H1 (cell line): ENCODE measurements at regions not wholly inside any gene's neighbourhood (a gene's known extent, or its start where the extent isn't known, plus 50 kb on each side); places are given as distances from the start of the nearest gene placed in this dataset.

Source experiments
- CTCF ChIA-PET: fragments of 300-600 bp; sonication (Branson Sonifier 250); formaldehyde crosslinking; loops from one replicate; lab custom pipeline; 2021; ENCODE audit not compliant: partially characterized antibody; lab: Charles Lee
- POLR2A ChIA-PET: fragments of 300-600 bp; sonication (Branson Sonifier 250); formaldehyde crosslinking; loops from one replicate; lab custom pipeline; 2021; ENCODE audit warnings: inconsistent platforms; ENCODE audit not compliant: partially characterized antibody; lab: Charles Lee
- DNase-seq, 2 experiments: peaks; one replicate each; pipeline versions ENCODE4 v3.0.0 to v3.0.0-alpha.2; 2010 to 2022; ENCODE audit warnings: low spot score in 2 of 2, low read depth in 1 of 2, mixed read lengths in 1 of 2
- FAIRE-seq: peaks from 2 replicates; lab custom pipeline; 2011; peaks lifted over from hg19 to GRCh38; lab: Jason Lieb, UNC
- H2AFZ ChIP-seq: 2 replicates; pipeline ENCODE4 v1.8.1; 2012; ENCODE audit warnings: low read length, inconsistent platforms
- H2AK5ac ChIP-seq: 2 replicates; pipeline ENCODE4 v1.6.1; 2013; ENCODE audit warnings: low read depth, low read length
- H2BK120ac ChIP-seq: replicated peaks from 2 replicates; pipeline ENCODE3; 2013; ENCODE audit warnings: low read depth, low read length, inconsistent platforms
- H2BK12ac ChIP-seq: 2 replicates; pipeline ENCODE4 v1.6.1; 2013; ENCODE audit warnings: low read depth, low read length
- H2BK15ac ChIP-seq: 2 replicates; pipeline ENCODE4 v1.6.1; 2013; ENCODE audit warnings: low read length
- H2BK20ac ChIP-seq: 2 replicates; pipeline ENCODE4 v1.6.1; 2013; ENCODE audit warnings: low read length
- H2BK5ac ChIP-seq: 2 replicates; pipeline ENCODE4 v1.6.1; 2013; ENCODE audit warnings: low read depth, low read length
- H3K14ac ChIP-seq: 2 replicates; pipeline ENCODE4 v1.6.1; 2013; ENCODE audit warnings: inconsistent platforms; ENCODE audit not compliant: insufficient read length
- H3K18ac ChIP-seq: 2 replicates; pipeline ENCODE4 v1.6.1; 2013; ENCODE audit warnings: low read length; ENCODE audit errors: extremely low read depth
- H3K23ac ChIP-seq: 2 replicates; pipeline ENCODE4 v1.6.1; 2013; ENCODE audit warnings: inconsistent platforms; ENCODE audit not compliant: insufficient read length
- H3K23me2 ChIP-seq: 2 replicates; pipeline ENCODE4 v1.6.1; 2013; ENCODE audit warnings: low read depth, low read length
- H3K27ac ChIP-seq: 2 replicates; pipeline ENCODE4 v1.6.1; 2011; ENCODE audit warnings: low read depth, low read length, inconsistent platforms
- H3K27me3 ChIP-seq, 4 experiments: replicated peaks in 1 of 4; 1 replicate in 1 of 4; 2 replicates in 3 of 4; pipeline versions ENCODE4 v1.6.1 to v1.8.1; 2011 to 2013; ENCODE audit warnings: low read length in 3 of 4, mild to moderate bottlenecking in 3 of 4, inconsistent platforms in 2 of 4, mixed read lengths in 2 of 4, moderate library complexity in 1 of 4; ENCODE audit not compliant: control insufficient read depth in 3 of 4, insufficient read depth in 3 of 4; ENCODE audit errors: extremely low read depth in 1 of 4
- H3K36me3 ChIP-seq, 4 experiments: 2 replicates each; pipeline versions ENCODE4 v1.6.1 to v1.8.1; 2011 to 2013; ENCODE audit warnings: mild to moderate bottlenecking in 4 of 4, low read length in 3 of 4, moderate library complexity in 2 of 4, control low read depth in 1 of 4, inconsistent platforms in 1 of 4; ENCODE audit not compliant: insufficient read depth in 4 of 4, control insufficient read depth in 2 of 4
- H3K4ac ChIP-seq: replicated peaks from 2 replicates; pipeline ENCODE3; 2013; ENCODE audit warnings: low read length, low read depth, mixed read lengths, inconsistent platforms; ENCODE audit not compliant: insufficient read length
- H3K4me1 ChIP-seq, 4 experiments: replicated peaks in 1 of 4; 1 replicate in 1 of 4; 2 replicates in 3 of 4; pipeline versions ENCODE4 v1.6.1 to v1.8.1; 2011 to 2013; ENCODE audit warnings: low read length in 3 of 4, inconsistent platforms in 2 of 4, mixed read lengths in 1 of 4; ENCODE audit not compliant: insufficient read depth in 4 of 4, control insufficient read depth in 3 of 4
- H3K4me2 ChIP-seq, 2 experiments: 2 replicates each; pipeline versions ENCODE4 v1.6.1 to v1.8.1; 2011 to 2013; ENCODE audit warnings: low read depth in 2 of 2, low read length in 2 of 2, control low read depth in 1 of 2, inconsistent platforms in 1 of 2, mild to moderate bottlenecking in 1 of 2; ENCODE audit not compliant: insufficient read depth in 1 of 2
- H3K4me3 ChIP-seq, 4 experiments: fragments of 200-600, 300-600 bp in 1 of 4; sonication (generic), shearing (Covaris generic), sonication (Bioruptor Twin) in 1 of 4; 2 replicates each; pipeline versions ENCODE4 v1.5.1 to v1.8.1; 2011 to 2016; ENCODE audit warnings: low read length in 4 of 4, low read depth in 3 of 4, control low read depth in 2 of 4, inconsistent platforms in 2 of 4, mild to moderate bottlenecking in 2 of 4, mixed read lengths in 1 of 4, moderate library complexity in 1 of 4; ENCODE audit not compliant: insufficient read depth in 2 of 4; ENCODE audit errors: extremely low read depth in 1 of 4
- H3K56ac ChIP-seq: replicated peaks from 2 replicates; pipeline ENCODE3; 2013; ENCODE audit warnings: low read depth, mild to moderate bottlenecking, mixed read lengths, low read length, inconsistent platforms; ENCODE audit not compliant: insufficient read length
- H3K79me1 ChIP-seq: 2 replicates; pipeline ENCODE4 v1.6.1; 2013; ENCODE audit warnings: low read depth, low read length, control low read depth
- H3K79me2 ChIP-seq, 2 experiments: 2 replicates each; pipeline versions ENCODE4 v1.6.1 to v1.8.1; 2012 to 2013; ENCODE audit warnings: low read length in 2 of 2, mild to moderate bottlenecking in 2 of 2, inconsistent platforms in 1 of 2; ENCODE audit not compliant: insufficient read depth in 2 of 2, control insufficient read depth in 1 of 2
- H3K9ac ChIP-seq, 4 experiments: replicated peaks in 1 of 4; 1 replicate in 1 of 4; 2 replicates in 3 of 4; pipeline versions ENCODE4 v1.6.1 to v1.8.1; 2011 to 2013; ENCODE audit warnings: low read depth in 3 of 4, low read length in 3 of 4, control low read depth in 2 of 4, mild to moderate bottlenecking in 2 of 4, moderate library complexity in 2 of 4, inconsistent platforms in 1 of 4; ENCODE audit errors: extremely low read depth in 1 of 4
- H3K9me3 ChIP-seq, 2 experiments: 2 replicates each; pipeline versions ENCODE4 v1.6.1 to v1.8.1; 2012 to 2013; ENCODE audit warnings: mild to moderate bottlenecking in 2 of 2, moderate library complexity in 2 of 2, control low read depth in 1 of 2, inconsistent platforms in 1 of 2, low read depth in 1 of 2, low read length in 1 of 2, mixed read lengths in 1 of 2; ENCODE audit not compliant: insufficient read depth in 2 of 2
- H4K20me1 ChIP-seq, 2 experiments: replicated peaks in 1 of 2; 2 replicates each; pipeline versions ENCODE3 to v1.8.1; 2011 to 2013; ENCODE audit warnings: inconsistent platforms in 2 of 2, low read length in 2 of 2, mild to moderate bottlenecking in 1 of 2; ENCODE audit not compliant: insufficient read depth in 2 of 2, control insufficient read depth in 1 of 2
- H4K5ac ChIP-seq: 2 replicates; pipeline ENCODE4 v1.6.1; 2013; ENCODE audit warnings: low read length, low read depth, mixed read lengths, inconsistent platforms; ENCODE audit not compliant: insufficient read length
- H4K8ac ChIP-seq: 2 replicates; pipeline ENCODE4 v1.8.0; 2013; ENCODE audit warnings: mild to moderate bottlenecking, moderate library complexity, low read length, inconsistent platforms; ENCODE audit not compliant: insufficient read depth; ENCODE audit errors: extremely low read depth
- H4K91ac ChIP-seq: replicated peaks from 2 replicates; pipeline ENCODE3; 2013; ENCODE audit warnings: low read length, mixed read lengths, inconsistent platforms; ENCODE audit not compliant: insufficient read length
- KDM5A ChIP-seq: fragments of 200-600 bp; IDR thresholded peaks from 2 replicates; pipeline ENCODE4 v1.7.1; 2012; ENCODE audit warnings: mild to moderate bottlenecking, low read length, inconsistent platforms, mixed read lengths
- RBBP5 ChIP-seq: IDR thresholded peaks from 2 replicates; pipeline ENCODE4 v1.7.1; 2012; ENCODE audit warnings: low read depth, mild to moderate bottlenecking, inconsistent platforms, low read length, moderate library complexity, borderline replicate concordance
- RXRA ChIP-seq: IDR thresholded peaks from 2 replicates; pipeline ENCODE4 v1.6.1; 2011; ENCODE audit warnings: low read depth, mild to moderate bottlenecking, low read length, moderate library complexity; ENCODE audit not compliant: insufficient read depth
- SP4 ChIP-seq: IDR thresholded peaks from 2 replicates; pipeline ENCODE4 v1.6.1; 2012; ENCODE audit warnings: low read length, inconsistent platforms
- TAF7 ChIP-seq: optimal IDR thresholded peaks from 2 replicates; pipeline ENCODE3; 2011; ENCODE audit warnings: low read depth, mild to moderate bottlenecking, inconsistent platforms, low read length, moderate library complexity, borderline replicate concordance
- TBP ChIP-seq: IDR thresholded peaks from 2 replicates; pipeline ENCODE4 v1.6.1; 2011; ENCODE audit warnings: low read depth, low read length, improper control_type of control experiment
- TEAD4 ChIP-seq: IDR thresholded peaks from 2 replicates; pipeline ENCODE4 v1.6.1; 2012; ENCODE audit warnings: low read depth, low read length, inconsistent platforms, mixed read lengths
- YY1 ChIP-seq: IDR thresholded peaks from 2 replicates; pipeline ENCODE4 v1.6.1; 2011; ENCODE audit warnings: low read depth, mild to moderate bottlenecking, low read length
- WGBS, 2 experiments: shearing (Covaris generic) in 1 of 2; methylation state at CpG; one replicate each; pipeline versions ENCODE4 v1.1.6 to v1.1.7; 2013 to 2015; ENCODE audit warnings: low lambda C conversion rate in 2 of 2, mixed read lengths in 2 of 2, inconsistent platforms in 1 of 2, low coverage in 1 of 2, missing lambda C conversion rate in 1 of 2; ENCODE audit not compliant: insufficient replicate concordance in 2 of 2, insufficient coverage in 1 of 2, insufficient read length in 1 of 2; ENCODE audit errors: extremely low coverage in 1 of 2, missing lambda C conversion rate in 1 of 2; 5-methylcytosine and 5-hydroxymethylcytosine counted together

DNA sequence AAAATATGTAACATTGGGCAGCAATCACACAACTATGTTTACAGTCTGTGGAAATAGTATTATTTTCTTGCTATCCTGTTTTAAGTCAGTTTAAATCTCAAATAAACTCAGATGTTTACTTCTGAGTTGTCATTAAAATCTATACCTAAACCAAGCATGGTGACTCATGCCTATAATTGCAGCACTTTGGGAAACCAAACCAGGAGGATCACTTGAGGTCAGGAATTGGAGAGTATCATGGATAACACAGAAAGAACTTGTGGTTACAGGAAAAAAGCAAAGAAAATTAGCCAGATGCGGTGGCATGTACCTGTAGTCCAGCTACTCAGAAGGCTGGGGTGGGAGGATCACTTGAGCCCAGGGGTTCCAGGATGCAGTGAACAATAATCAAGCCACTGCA lies 631.6 kb upstream of the EPHA6 start:
- Histone ChIP-seq H3K36me3 (no peaks in the 10 kb centered on the region), H3K4ac (no peak overlapping the region), H4K8ac (no peak overlapping the region), H3K27me3 (no peaks in the 10 kb centered on the region), H2BK12ac (no peak overlapping the region), H4K5ac (no peak overlapping the region), H3K23me2 (no peaks in the 10 kb centered on the region), H2BK15ac (no peak overlapping the region), H3K56ac (no peak overlapping the region), H3K18ac (no peak overlapping the region), H2BK5ac (no peak overlapping the region), H2BK120ac (no peak overlapping the region), H2AFZ (no peak overlapping the region), H3K4me3 (no peak overlapping the region), H2BK20ac (no peak overlapping the region), H3K9ac (no peak overlapping the region), H2AK5ac (no peak overlapping the region), H3K14ac (no peak overlapping the region), H3K23ac (no peak overlapping the region), H3K4me2 (no peak overlapping the region), H4K20me1 (no peaks in the 10 kb centered on the region), H3K9me3 (no peaks in the 10 kb centered on the region), H3K27ac (no peak overlapping the region), H3K79me2 (no peaks in the 10 kb centered on the region)
- ChIA-PET POLR2A (no interaction called here), CTCF (no interaction called here)
- 100% methylated on average over 1 of the region's 1 CpG; no CpG with 5 or more reads in 1 of the 2 experiments for WGBS, 2 experiments
- no peak for FAIRE-seq
- TF ChIP-seq TEAD4 = no peak
- no peak for TF ChIP-seq KDM5A
- no peak for TF ChIP-seq SP4
- TF ChIP-seq TBP = no peak
- TF ChIP-seq RXRA = no peak
- TF ChIP-seq YY1 = no peak
- TF ChIP-seq TAF7 = no peak
- no peak for TF ChIP-seq RBBP5
- TF ChIP-seq, all 59 proteins: peak for 0
- H3K4me1 ChIP-seq = no peaks in the 10 kb centered on the region
- DNase-seq = no peak
- no peaks in the 10 kb centered on the region for H3K79me1 ChIP-seq
- no peak overlapping the region for H4K91ac ChIP-seq
